LNCaP clone FGC (cell line): ENCODE measurements at regions not wholly inside any gene's neighbourhood (a gene's known extent, or its start where the extent isn't known, plus 50 kb on each side); places are given as distances from the start of the nearest gene placed in this dataset.

ENCODE experiments used
- DNase-seq: peaks from one replicate; pipeline ENCODE4 v3.0.0-alpha.2; 2011; ENCODE audit warnings: low read depth
- H3K4me3 ChIP-seq: 2 replicates; pipeline ENCODE4 v1.5.1; 2011; ENCODE audit warnings: mild to moderate bottlenecking, low read depth, low read length, control low read depth
- CTCF ChIP-seq: IDR thresholded peaks from 2 replicates; pipeline ENCODE4 v1.5.1; 2012; ENCODE audit warnings: mild to moderate bottlenecking; ENCODE audit not compliant: control insufficient read depth, insufficient read depth; ENCODE audit errors: extremely low read depth

- H3K4me3 ChIP-seq: no peak overlapping the region
- DNase-seq: no peak
- no peak for TF ChIP-seq CTCF
Observed at GRCh38 chr10:90168244-90168643, 466.9 kb downstream of the KIF20B start.

GRCh38 chr10:90171014-90171722 is 469.8 kb downstream of the KIF20B start:
- no peak overlapping the region for H3K4me3 ChIP-seq
- no peak for TF ChIP-seq CTCF
- no peak for DNase-seq

GRCh38 chr10:90174531-90174930 is 473.1 kb downstream of the KIF20B start:
- no peak for TF ChIP-seq CTCF
- DNase-seq: no peak
- no peak overlapping the region for H3K4me3 ChIP-seq

- H3K4me3 ChIP-seq: no peak overlapping the region
- DNase-seq: no peak
- no peak for TF ChIP-seq CTCF
Observed at GRCh38 chr10:90175161-90175681, 473.8 kb downstream of the KIF20B start.

DNA sequence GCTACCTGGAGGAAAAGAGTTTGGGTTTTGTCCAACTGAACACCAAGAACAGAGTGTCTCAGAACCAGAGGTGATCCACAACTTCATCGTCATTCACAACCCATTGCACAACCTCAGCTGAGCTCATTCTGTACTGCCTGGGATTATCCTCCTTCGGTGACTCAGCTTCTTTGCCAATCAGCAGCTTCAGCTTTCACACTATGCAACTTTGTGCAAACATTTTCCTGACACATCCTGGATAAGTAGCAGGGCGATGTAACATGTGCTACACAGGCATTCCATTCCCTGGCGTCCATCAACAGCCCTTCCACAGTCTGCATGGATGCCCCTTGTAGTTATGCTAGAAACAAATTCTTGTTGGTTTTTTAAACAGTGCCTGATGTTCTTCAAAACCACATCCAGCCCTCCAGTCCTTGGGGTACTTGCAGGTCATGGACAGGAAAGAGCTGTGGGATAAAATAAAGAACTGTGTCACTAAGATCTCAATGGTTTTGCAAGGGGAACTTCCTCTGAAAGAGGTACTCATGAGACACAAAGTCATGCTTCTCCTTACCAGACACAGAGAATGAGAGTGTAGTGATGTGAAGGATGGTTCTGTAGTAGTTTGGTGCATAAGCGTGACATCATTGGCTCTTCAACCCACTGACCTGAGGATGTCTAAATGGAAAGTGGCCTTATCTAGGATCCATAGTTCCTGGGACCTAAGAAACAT is 478.5 kb downstream of the KIF20B start:
- no peak for TF ChIP-seq CTCF
- no peak overlapping the region for H3K4me3 ChIP-seq
- no peak for DNase-seq

- no peak for DNase-seq
- TF ChIP-seq CTCF: no peak
Observed at GRCh38 chr10:90180886-90181691, 479.7 kb downstream of the KIF20B start.

More at GRCh38 chr10:90180886-90181691, 479.7 kb downstream of the KIF20B start:
- H3K4me3 ChIP-seq: no peak overlapping the region
